Pancreas (tissue), 10 donors: ENCODE measurements at regions not wholly inside any gene's neighbourhood (a gene's known extent, or its start where the extent isn't known, plus 50 kb on each side); places are given as distances from the start of the nearest gene placed in this dataset.

Source experiments
- ATAC-seq, 4 donors: fragments of 200-7000 bp; cut with Tn5 transposase; one replicate each; pipeline versions ENCODE4 v1.8.0 to v1.9.1; 2020; ENCODE audit warnings: mild to moderate bottlenecking in 4 of 4, moderate library complexity in 4 of 4
- DNase-seq, 6 donors: peaks; one replicate each; pipeline ENCODE4 v3.0.0-alpha.2; 2020
- FAIRE-seq: peaks from 2 replicates; lab custom pipeline; 2012; peaks lifted over from hg19 to GRCh38; lab: Jason Lieb, UNC
- H3K27ac ChIP-seq, 4 donors: fragments of 200-600 bp; sonication (generic); 1 replicate in 3 of 4; 2 replicates in 1 of 4; pipeline versions ENCODE4 v1.5.0 to v1.8.0; 2020
- H3K27me3 ChIP-seq, 4 donors: fragments of 200-600 bp; one replicate each; pipeline ENCODE4 v1.8.0; 2021
- H3K36me3 ChIP-seq, 3 donors: fragments of 200-600 bp; sonication (generic) in 1 of 3; one replicate each; pipeline versions ENCODE4 v1.5.0 to v1.8.0; 2020 to 2021
- H3K4me1 ChIP-seq, 3 donors: fragments of 200-600 bp; one replicate each; pipeline ENCODE4 v1.8.0; 2021
- H3K4me3 ChIP-seq, 4 donors: fragments of 200-600 bp; sonication (generic) in 2 of 4; one replicate each; pipeline versions ENCODE4 v1.5.0 to v1.8.0; 2020 to 2021
- H3K9me3 ChIP-seq, 4 donors: fragments of 200-600 bp; one replicate each; pipeline ENCODE4 v1.8.0; 2021
- CTCF ChIP-seq, 4 donors: fragments of 200-600 bp; sonication (generic) in 3 of 4; IDR thresholded peaks; one replicate each; pipeline versions ENCODE4 v1.5.0 to v1.8.0; 2021; ENCODE audit warnings: antibody characterized with exemption in 4 of 4
- WGBS, 2 donors: extraction: QIAGEN DNeasy Blood & Tissue Kit; methylation state at CpG; one replicate each; pipeline ENCODE4 v1.1.7; 2013; 5-methylcytosine and 5-hydroxymethylcytosine counted together
- intact Hi-C, 3 donors: fragments of 100-400 bp; cut with DNase I; formaldehyde crosslinking; loops; one replicate each; pipeline versions ENCODE4 v1.11.1 to v1.14.2; 2022
- donor health status: healthy with polysubstance abuse.
- donor health status: DM: no; HTN: no; CAD: no; lungs with moderate emphysema.
- donor health status: DM: no; HTN: no; CAD: no.
- donor health status: control.
- donor health status: control.
- donor health status: Bipolar disorder and iron deficiency.
- donor health status: DM: yes; HTN: yes; CAD: no.
- donor health status: DM: no; HTN: no; CAD: no.
- donor health status: DM: no; HTN: no; CAD: no.
- donor health status: DM: yes; HTN: yes; CAD: no.

- no peaks in the 10 kb centered on the region for H3K36me3 ChIP-seq
- no peak overlapping the region for H3K27ac ChIP-seq
- DNase-seq (no peak), ATAC-seq (no peak), FAIRE-seq (no peak)
- TF ChIP-seq CTCF (IDR thresholded peaks at IDR 0.05), result no peak
- H3K27me3 ChIP-seq, result no peaks in the 10 kb centered on the region
- 55 to 71% methylated on average over 2 of the region's 2 CpGs for WGBS, 2 donors
- H3K4me1 ChIP-seq, result no peaks in the 10 kb centered on the region
- intact Hi-C loops, result no loop called here
- H3K4me3 ChIP-seq, result no peak overlapping the region
- H3K9me3 ChIP-seq, result no peaks in the 10 kb centered on the region
These were observed 70.1 kb upstream of the PCDH18 start for GRCh38 chr4:137602436-137602835.

- TF ChIP-seq CTCF (IDR thresholded peaks at IDR 0.05), result no peak
- Histone ChIP-seq H3K4me3 (no peak overlapping the region), H3K9me3 (no peaks in the 10 kb centered on the region), H3K27ac (no peak overlapping the region), H3K27me3 (no peaks in the 10 kb centered on the region), H3K36me3 (no peaks in the 10 kb centered on the region), H3K4me1 (no peaks in the 10 kb centered on the region)
- intact Hi-C loops, result no loop called here
- FAIRE-seq, result no peak
- no peak for DNase-seq
- 13 to 15% methylated on average over 1 of the region's 1 CpG for WGBS, 2 donors
- no peak for ATAC-seq
These were observed 69.6 kb upstream of the PCDH18 start for GRCh38 chr4:137601934-137602333.

GRCh38 chr4:137599734-137600133 is 67.4 kb upstream of the PCDH18 start:
- DNase-seq, result no peak
- 32 to 34% methylated on average over 1 of the region's 1 CpG for WGBS, 2 donors
- Histone ChIP-seq H3K9me3 (no peaks in the 10 kb centered on the region), H3K4me1 (no peaks in the 10 kb centered on the region), H3K27ac (no peak overlapping the region), H3K27me3 (no peaks in the 10 kb centered on the region), H3K36me3 (no peaks in the 10 kb centered on the region), H3K4me3 (no peak overlapping the region)
- no peak for ATAC-seq
- intact Hi-C loops, result no loop called here
- FAIRE-seq, result no peak
- no peak for TF ChIP-seq CTCF (IDR thresholded peaks at IDR 0.05)

- no peak for TF ChIP-seq CTCF (IDR thresholded peaks at IDR 0.05)
- Histone ChIP-seq H3K4me3 (no peak overlapping the region), H3K27me3 (no peaks in the 10 kb centered on the region), H3K4me1 (no peaks in the 10 kb centered on the region), H3K27ac (no peak overlapping the region), H3K36me3 (no peaks in the 10 kb centered on the region), H3K9me3 (no peaks in the 10 kb centered on the region)
- no peak for ATAC-seq
- WGBS, 2 donors, result 63 to 71% methylated on average over 3 of the region's 3 CpGs
- DNase-seq, result no peak
- FAIRE-seq, result no peak
- intact Hi-C loops, result no loop called here
These were observed 65.6 kb upstream of the PCDH18 start for GRCh38 chr4:137597752-137598430.

- TF ChIP-seq CTCF (IDR thresholded peaks at IDR 0.05), result no peak
- H3K4me3 ChIP-seq, result no peak overlapping the region
- no peak for DNase-seq
- intact Hi-C loops, result no loop called here
- no peaks in the 10 kb centered on the region for H3K9me3 ChIP-seq
- no peak overlapping the region for H3K27ac ChIP-seq
- whole genome bisulfite sequencing, 2 donors, result 43 to 57% methylated on average over 1 of the region's 1 CpG
- no peaks in the 10 kb centered on the region for H3K36me3 ChIP-seq
- no peaks in the 10 kb centered on the region for H3K4me1 ChIP-seq
- no peak for FAIRE-seq
- no peak for ATAC-seq
- H3K27me3 ChIP-seq, result no peaks in the 10 kb centered on the region
These were observed 55.5 kb upstream of the PCDH18 start for GRCh38 chr4:137587796-137588195.
